GM21825 (cell line): ENCODE measurements at regions not wholly inside any gene's neighbourhood (a gene's known extent, or its start where the extent isn't known, plus 50 kb on each side); places are given as distances from the start of the nearest gene placed in this dataset.

Experiments
- ATAC-seq: cut with Tn5 transposase; IDR thresholded peaks from one replicate; pipeline ENCODE4 v1.9.1; 2021; ENCODE audit warnings: mild to moderate bottlenecking, moderate library complexity; ENCODE audit not compliant: unreplicated experiment

- ATAC-seq, result no peak
These were observed 242.5 kb downstream of the DIRAS2 start for GRCh38 chr9:90400091-90400490.

- ATAC-seq, result no peak
These were observed 234.0 kb downstream of the DIRAS2 start for GRCh38 chr9:90408659-90409058.

DNA sequence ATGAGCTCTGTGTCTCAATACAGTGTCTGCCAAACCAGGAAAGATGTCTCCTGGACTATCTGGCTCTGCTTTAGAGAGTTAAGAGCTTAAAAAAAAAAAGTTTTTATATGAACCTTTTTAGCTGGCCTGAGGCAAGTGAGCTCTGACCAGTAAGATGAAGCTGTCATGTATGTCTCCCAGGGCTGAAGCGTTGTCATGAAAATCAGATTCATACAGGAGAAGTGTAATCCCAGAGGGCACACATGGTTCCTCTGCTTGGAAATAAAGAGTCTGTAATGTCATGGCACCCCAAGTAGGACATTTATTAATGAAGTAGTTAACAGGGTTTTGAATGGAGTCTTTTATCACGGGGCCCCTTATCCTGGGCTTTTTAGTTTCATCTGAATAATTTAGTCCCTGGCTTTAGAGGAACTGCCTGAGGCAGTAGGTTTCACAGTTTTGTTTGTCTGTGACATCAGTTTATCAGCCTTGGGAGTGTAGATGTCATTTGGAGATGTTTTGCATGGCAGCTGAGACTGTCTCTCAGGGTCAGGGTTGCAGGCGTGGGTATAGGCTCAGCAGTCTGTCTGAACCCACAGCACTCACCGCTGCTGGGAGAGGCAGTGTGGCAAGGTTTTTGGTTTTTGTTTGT lies 223.3 kb downstream of the DIRAS2 start:
- ATAC-seq, result no peak

- no peak for ATAC-seq
These were observed 222.4 kb downstream of the DIRAS2 start for GRCh38 chr9:90420211-90420610.

GRCh38 chr9:90420768-90421513 lies 221.7 kb downstream of the DIRAS2 start:
- ATAC-seq, result no peak

DNA sequence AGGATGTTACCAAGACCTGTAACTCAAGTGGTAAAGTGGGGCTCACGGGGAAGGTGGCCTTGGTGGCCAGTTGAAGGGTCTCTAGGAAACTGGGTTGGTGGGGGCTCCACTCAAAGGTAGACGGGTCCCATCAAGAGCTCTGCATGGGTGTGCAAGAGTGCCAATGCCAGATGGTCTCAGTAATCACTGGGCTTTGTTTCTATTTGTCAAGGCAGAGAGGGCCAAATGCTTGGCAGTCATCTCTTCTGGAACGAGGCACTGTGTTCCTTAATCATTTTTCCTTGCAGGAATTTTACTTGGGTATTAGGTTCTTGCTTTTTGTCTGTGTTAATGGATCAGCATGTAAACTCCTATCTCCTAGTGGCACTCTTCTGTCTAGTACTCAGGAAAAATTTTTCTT lies 220.8 kb downstream of the DIRAS2 start:
- no peak for ATAC-seq

GRCh38 chr9:90423661-90424193 lies 218.9 kb downstream of the DIRAS2 start:
- no peak for ATAC-seq

GRCh38 chr9:90428517-90428916 lies 214.1 kb downstream of the DIRAS2 start:
- no peak for ATAC-seq

DNA sequence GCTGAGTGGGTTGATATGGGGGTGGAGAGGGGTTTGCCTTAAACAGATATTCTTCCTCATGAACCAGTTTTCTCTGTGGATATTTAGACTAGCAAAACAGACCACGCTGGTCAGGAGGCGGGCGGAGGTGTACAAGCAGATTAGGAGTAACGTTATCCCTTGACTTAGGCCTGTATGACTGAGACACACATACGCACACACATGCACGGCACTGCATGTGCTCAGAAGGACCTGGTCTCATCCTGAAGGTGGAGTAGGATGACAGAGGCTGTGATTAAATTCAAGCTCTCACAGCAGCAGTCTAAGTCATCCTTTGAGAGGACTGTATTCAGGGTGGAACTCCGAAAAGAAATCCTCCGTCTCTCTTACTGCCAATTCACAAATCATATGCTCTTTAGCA lies 209.7 kb downstream of the DIRAS2 start:
- no peak for ATAC-seq

DNA sequence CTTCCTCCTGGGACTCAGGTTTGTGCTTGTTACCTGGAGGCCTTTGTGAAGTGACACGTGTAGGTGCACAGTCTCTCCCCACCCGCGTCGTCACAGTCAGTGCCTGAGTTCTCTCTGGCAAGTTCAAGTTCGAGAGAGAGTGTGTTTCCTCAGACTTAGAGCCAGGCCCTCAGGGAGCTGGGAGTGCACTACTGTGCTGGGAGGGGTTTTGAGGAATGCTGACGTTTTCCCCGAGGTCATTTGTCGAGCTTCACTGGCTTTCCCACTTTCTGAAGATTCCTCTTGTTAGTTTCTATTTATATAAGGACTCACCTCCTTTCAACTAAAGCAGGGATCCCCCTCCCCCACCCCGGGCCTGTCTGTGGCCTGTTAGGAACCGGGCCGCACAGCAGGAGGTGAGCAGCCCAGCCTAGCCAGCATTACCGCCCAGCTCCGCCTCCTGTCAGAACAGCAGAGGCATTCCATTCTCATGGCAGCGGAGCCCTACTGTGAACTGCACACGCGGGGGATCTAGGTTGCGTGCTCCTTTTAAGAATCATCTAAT lies 209.2 kb downstream of the DIRAS2 start:
- no peak for ATAC-seq

DNA sequence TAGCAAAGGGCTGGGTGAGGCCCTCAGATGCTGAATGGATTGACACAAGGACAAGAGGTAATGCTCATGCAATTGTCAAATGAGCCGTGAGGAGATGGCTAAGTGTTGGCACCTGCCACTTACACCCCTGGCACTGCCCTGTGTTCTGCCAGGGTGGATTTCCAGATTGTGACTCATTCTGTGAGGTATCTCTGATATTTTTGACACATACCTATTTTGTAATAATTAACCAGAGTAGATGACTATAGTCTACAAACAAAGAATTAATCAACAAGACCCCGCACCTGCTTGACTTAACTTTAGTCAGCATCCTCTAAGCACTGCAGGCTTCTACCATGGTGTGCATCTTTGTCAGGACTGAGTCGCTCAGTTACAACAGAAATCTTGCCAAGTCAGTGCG lies 200.8 kb downstream of the DIRAS2 start:
- ATAC-seq, result no peak

- no peak for ATAC-seq
These were observed 199.9 kb downstream of the DIRAS2 start for GRCh38 chr9:90442723-90443122.

- ATAC-seq, result no peak
These were observed 197.9 kb downstream of the DIRAS2 start for GRCh38 chr9:90444609-90445204.

DNA sequence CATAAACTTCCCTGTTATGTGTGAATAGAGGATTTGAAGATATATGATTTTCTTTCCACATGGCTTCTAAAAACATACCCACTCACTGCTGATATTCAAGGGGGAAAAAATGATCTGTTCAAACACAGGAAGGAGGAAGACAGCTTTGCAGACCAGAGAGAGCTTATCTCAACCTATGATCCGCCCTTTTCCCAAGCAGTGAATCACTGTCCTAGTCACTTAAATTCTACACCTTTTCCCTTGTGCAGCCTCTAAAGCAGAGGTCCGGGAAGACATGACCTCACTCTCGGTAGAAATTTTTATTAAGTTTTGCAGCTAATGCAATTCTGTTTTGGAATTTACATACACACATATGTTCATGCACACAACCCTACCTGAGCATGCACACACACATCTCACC lies 197.2 kb downstream of the DIRAS2 start:
- ATAC-seq, result no peak

DNA sequence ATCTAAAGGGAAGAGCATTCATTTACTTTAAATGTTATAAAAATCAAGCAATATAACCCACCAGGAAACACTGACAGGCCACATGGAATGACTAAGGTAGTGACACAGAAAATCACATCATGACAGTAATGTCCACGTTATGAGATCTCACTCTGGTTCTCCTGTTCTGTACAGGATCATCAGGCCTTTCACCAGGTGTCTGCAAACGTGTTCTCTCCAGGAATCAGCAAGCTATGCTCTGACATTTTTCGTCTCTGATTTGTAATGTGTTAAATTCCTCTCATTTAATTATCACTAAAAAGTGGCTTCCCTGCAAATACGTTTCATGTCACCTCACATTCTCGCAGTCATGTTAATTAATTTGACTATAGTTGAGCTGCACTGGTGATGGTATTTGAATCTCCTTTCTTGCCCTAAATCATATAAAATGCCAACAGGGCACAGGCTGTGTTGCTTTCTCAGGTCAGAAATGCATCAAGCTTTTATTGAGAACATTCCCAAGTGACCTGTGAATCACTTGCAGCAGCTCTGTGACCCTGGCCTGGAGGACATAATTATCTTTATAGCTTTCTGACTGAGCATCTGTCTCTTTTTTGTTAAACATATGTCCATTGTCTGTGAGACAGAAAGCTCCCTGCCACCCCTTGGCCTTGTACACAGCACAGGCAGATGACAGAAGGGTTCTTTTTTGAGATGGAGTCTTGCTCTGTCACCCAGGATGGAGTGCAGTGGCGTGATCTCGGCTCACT lies 196.2 kb downstream of the DIRAS2 start:
- ATAC-seq, result no peak

- no peak for ATAC-seq
These were observed 194.9 kb downstream of the DIRAS2 start for GRCh38 chr9:90447773-90448172.

- no peak for ATAC-seq
These were observed 193.3 kb downstream of the DIRAS2 start for GRCh38 chr9:90449213-90449925.

- no peak for ATAC-seq
These were observed 190.8 kb downstream of the DIRAS2 start for GRCh38 chr9:90451804-90452203.

DNA sequence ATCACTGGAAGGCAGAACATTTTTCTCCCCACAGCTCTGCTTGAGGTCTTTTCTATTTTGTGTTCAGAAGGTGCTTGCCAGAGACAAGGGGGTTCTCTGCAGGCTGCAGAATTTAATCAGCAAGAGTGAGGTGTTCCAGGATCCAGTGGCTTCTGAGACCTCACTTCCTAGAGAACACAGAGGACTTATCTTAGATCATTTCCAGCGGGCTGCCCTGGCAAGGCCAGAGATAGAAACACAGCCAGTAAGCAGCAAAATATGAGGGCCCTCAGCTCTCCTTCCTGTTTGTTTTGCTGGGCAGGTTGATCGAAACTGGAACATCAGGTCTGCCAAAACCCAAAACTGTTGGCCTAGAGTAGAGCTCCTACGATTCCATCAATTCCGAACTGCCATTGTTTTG lies 187.3 kb downstream of the DIRAS2 start:
- no peak for ATAC-seq

DNA sequence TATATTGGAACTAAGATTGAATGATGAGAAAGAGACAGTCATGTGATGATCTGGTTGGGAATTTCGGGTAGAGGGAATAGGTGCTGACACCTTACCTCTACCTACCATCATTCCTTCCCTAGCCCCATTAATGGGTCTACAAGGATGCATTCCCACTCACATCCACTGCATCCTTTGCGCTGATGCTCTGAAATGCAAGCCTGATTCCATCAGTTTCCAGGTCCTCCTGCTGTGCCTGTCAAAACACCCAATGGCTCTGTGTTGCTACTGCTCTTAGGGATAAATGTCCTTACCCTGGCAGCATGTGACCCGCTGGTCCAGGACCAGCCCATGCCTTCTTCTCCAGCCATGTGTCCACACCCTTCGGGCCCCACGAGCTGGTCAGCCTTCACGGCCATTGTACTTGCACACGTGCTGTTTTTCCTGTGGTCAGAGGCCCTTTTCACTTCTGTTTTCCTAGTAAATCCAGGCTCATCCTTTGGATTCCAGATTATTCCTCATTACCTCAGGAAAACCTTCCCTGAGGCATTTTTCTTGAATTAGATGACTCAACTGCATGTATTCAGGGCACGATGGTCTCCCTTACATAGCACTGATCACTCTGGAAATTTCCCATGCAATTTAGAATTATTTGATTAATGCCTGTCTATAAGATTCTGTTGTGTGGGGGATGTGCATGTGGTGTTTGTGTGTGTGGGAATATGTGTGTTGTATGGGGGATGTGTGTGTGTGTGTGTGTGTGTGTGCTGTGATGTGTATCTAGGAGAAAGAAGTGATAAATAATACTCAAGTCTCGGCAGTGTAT lies 185.0 kb downstream of the DIRAS2 start:
- ATAC-seq, result no peak
